BLaER1 (cell line): ENCODE measurements at regions not wholly inside any gene's neighbourhood (a gene's known extent, or its start where the extent isn't known, plus 50 kb on each side); places are given as distances from the start of the nearest gene placed in this dataset.
A peak's percentile ranks its signal among the peaks of the same experiment; 100 is the strongest.

Experiments
- H3K27ac ChIP-seq: shearing (Covaris generic); formaldehyde crosslinking; 2 replicates; pipeline ENCODE4 v1.8.1; 2022
- H3K27me3 ChIP-seq: shearing (Covaris generic); formaldehyde crosslinking; 2 replicates; pipeline ENCODE4 v1.8.1; 2022
- H3K36me3 ChIP-seq: shearing (Covaris generic); formaldehyde crosslinking; 2 replicates; pipeline ENCODE4 v1.8.1; 2022
- H3K4me1 ChIP-seq: shearing (Covaris generic); formaldehyde crosslinking; 2 replicates; pipeline ENCODE4 v1.8.1; 2022
- H3K4me2 ChIP-seq: shearing (Covaris generic); formaldehyde crosslinking; 2 replicates; pipeline ENCODE4 v1.8.1; 2022
- H3K4me3 ChIP-seq: shearing (Covaris generic); formaldehyde crosslinking; 2 replicates; pipeline ENCODE4 v1.8.1; 2022
- H3K9ac ChIP-seq: shearing (Covaris generic); formaldehyde crosslinking; 2 replicates; pipeline ENCODE4 v1.8.1; 2022
- H3K9me3 ChIP-seq: shearing (Covaris generic); formaldehyde crosslinking; 2 replicates; pipeline ENCODE4 v1.8.1; 2022
- H4K20me1 ChIP-seq: shearing (Covaris generic); formaldehyde crosslinking; 2 replicates; pipeline ENCODE4 v1.8.1; 2022
- Cebpa-rat ChIP-seq: shearing (Covaris generic); IDR thresholded peaks from 2 replicates; pipeline ENCODE4 v1.8.1; 2022

GRCh38 chr10:28190196-28190595 lies 112.7 kb downstream of the MPP7 start:
- Histone ChIP-seq H3K27ac (no peak overlapping the region), H3K4me3 (no peak overlapping the region), H3K9ac (no peak overlapping the region), H3K27me3 (no peaks in the 10 kb centered on the region), H3K4me1 (no peaks in the 10 kb centered on the region), H3K9me3 (no peaks in the 10 kb centered on the region), H3K4me2 (no peak overlapping the region), H3K36me3 (no peaks in the 10 kb centered on the region), H4K20me1 (no peaks in the 10 kb centered on the region)
- no peak for TF ChIP-seq Cebpa-rat

DNA sequence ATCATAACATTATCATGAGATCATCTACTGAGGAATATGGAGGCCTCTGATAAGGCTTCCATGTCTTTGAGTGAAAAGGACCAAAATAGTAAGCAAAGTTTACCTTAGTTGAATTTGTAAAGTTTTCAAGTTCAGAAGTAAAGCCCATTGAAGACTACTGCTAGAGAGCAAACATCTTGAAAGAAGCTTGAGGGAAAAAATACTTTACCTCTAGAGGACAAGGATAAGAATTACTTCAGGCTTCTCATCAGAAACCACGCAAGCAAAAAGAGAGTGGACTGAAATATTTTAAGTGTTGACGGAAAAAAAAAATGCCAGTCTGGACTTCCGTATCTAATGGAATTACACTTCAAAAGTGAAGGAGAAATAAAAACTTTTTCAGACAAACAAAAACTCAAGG lies 114.3 kb downstream of the MPP7 start:
- H3K4me1 ChIP-seq: no peaks in the 10 kb centered on the region
- H3K4me3 ChIP-seq: no peak overlapping the region
- H3K27me3 ChIP-seq: no peaks in the 10 kb centered on the region
- no peak overlapping the region for H3K4me2 ChIP-seq
- H3K9ac ChIP-seq: no peak overlapping the region
- no peak for TF ChIP-seq Cebpa-rat
- no peaks in the 10 kb centered on the region for H3K9me3 ChIP-seq
- no peaks in the 10 kb centered on the region for H4K20me1 ChIP-seq
- H3K36me3 ChIP-seq: no peaks in the 10 kb centered on the region
- no peak overlapping the region for H3K27ac ChIP-seq

GRCh38 chr10:28186887-28187578 lies 115.8 kb downstream of the MPP7 start:
- Histone ChIP-seq H3K4me1 (peaks cover 4% of the 10 kb centered on the region), H3K9ac (no peak overlapping the region), H3K4me2 (no peak overlapping the region), H4K20me1 (no peaks in the 10 kb centered on the region), H3K27me3 (no peaks in the 10 kb centered on the region), H3K9me3 (no peaks in the 10 kb centered on the region), H3K36me3 (no peaks in the 10 kb centered on the region), H3K4me3 (no peak overlapping the region), H3K27ac (no peak overlapping the region)
- TF ChIP-seq Cebpa-rat: no peak

GRCh38 chr10:28186461-28186860 lies 116.4 kb downstream of the MPP7 start:
- no peak for TF ChIP-seq Cebpa-rat
- no peaks in the 10 kb centered on the region for H3K9me3 ChIP-seq

DNA sequence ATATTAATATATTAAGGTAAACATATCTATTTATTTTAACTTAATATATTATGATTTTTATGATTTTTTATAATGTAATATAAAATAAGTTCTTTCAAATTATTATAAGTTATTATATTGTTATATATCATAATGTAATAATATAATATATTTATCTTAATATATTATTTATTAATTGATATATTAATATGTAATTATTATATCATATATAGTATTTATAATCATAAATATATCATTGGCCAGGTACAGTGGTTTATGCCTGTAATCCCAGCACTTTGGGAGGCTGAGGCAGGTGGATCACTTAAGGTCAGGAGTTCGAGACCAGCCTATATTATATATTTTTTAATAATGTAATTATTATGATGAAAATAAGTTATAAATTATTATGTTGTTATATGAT lies 118.1 kb downstream of the MPP7 start:
- no peaks in the 10 kb centered on the region for H4K20me1 ChIP-seq
- TF ChIP-seq Cebpa-rat: no peak

More at GRCh38 chr10:28186461-28186860, 116.4 kb downstream of the MPP7 start:
- no peaks in the 10 kb centered on the region for H3K36me3 ChIP-seq
- H3K4me1 ChIP-seq: peaks cover 10% of the 10 kb centered on the region
- H3K4me2 ChIP-seq: no peak overlapping the region
- H3K9ac ChIP-seq: no peak overlapping the region
- H4K20me1 ChIP-seq: no peaks in the 10 kb centered on the region
- H3K27me3 ChIP-seq: no peaks in the 10 kb centered on the region
- no peak overlapping the region for H3K27ac ChIP-seq
- no peak overlapping the region for H3K4me3 ChIP-seq

GRCh38 chr10:28181478-28182096 lies 121.3 kb downstream of the MPP7 start:
- H3K27me3 ChIP-seq: no peaks in the 10 kb centered on the region
- H3K4me3 ChIP-seq: no peak overlapping the region
- H3K36me3 ChIP-seq: no peaks in the 10 kb centered on the region
- no peaks in the 10 kb centered on the region for H4K20me1 ChIP-seq
- H3K4me1 ChIP-seq: peaks cover 45% of the 10 kb centered on the region
- H3K4me2 ChIP-seq: peak overlapping the region; percentile 67
- peak overlapping the region; percentile 12; the same call in 1 of the 2 replicates for H3K9ac ChIP-seq
- no peak for TF ChIP-seq Cebpa-rat
- 0 out of 2 replicates have a peak overlapping the region, but pooled peaks have one; percentile 9 for H3K27ac ChIP-seq
- H3K9me3 ChIP-seq: no peaks in the 10 kb centered on the region

More for the DNA sequence above, 118.1 kb downstream of the MPP7 start:
- Histone ChIP-seq H3K4me3 (no peak overlapping the region), H3K36me3 (no peaks in the 10 kb centered on the region), H3K9me3 (no peaks in the 10 kb centered on the region), H3K27me3 (no peaks in the 10 kb centered on the region), H3K9ac (no peak overlapping the region), H3K4me1 (peaks cover 27% of the 10 kb centered on the region), H3K27ac (no peak overlapping the region), H3K4me2 (no peak overlapping the region)

DNA sequence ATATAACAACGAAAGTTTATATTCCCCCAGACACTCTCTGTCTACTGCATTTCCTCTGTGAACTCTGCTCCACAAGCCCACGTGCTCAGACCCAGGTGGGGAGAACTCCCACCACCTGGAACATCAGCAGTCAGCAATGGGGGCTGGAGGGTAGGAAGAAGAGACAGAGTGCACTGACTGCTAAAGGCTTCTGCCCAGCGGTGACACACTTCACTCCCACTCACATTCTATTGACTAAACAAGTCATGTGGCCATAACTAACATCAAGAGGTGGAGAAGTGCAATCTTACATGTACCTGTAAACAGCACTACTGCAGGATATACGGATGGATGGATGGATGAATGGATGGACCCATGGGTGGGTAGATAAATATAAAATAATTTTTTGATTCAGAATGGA lies 122.2 kb downstream of the MPP7 start:
- Histone ChIP-seq H3K27ac (0 out of 2 replicates have a peak overlapping the region, but pooled peaks have one; percentile 19), H3K27me3 (no peaks in the 10 kb centered on the region), H3K4me3 (no peak overlapping the region), H3K9me3 (no peaks in the 10 kb centered on the region), H3K9ac (no peak overlapping the region), H3K36me3 (no peaks in the 10 kb centered on the region), H3K4me2 (peak overlapping the region; percentile 2; the same call in 1 of the 2 replicates), H4K20me1 (no peaks in the 10 kb centered on the region), H3K4me1 (peaks cover 45% of the 10 kb centered on the region)
- no peak for TF ChIP-seq Cebpa-rat

DNA sequence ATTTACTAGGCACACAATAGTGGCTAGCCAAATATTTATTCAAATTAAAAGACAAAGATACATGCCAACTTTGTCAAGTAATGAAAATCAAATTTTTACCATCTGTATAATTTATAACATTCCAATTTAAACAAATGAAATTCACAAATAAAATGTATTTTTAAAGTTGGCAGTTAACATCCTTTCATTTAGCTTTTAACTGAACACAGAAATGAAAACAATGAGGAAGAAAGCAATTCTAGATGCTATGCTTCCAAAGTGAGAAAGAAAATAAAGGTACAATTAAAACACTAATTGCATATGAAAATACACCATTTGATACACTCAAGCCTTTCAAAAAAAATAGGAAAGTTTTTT lies 123.1 kb downstream of the MPP7 start:
- Histone ChIP-seq H3K9me3 (no peaks in the 10 kb centered on the region), H3K4me1 (peaks cover 45% of the 10 kb centered on the region), H3K9ac (no peak overlapping the region), H3K36me3 (no peaks in the 10 kb centered on the region), H3K4me2 (no peak overlapping the region), H4K20me1 (no peaks in the 10 kb centered on the region), H3K27ac (no peak overlapping the region), H3K27me3 (no peaks in the 10 kb centered on the region), H3K4me3 (no peak overlapping the region)
- TF ChIP-seq Cebpa-rat: no peak

DNA sequence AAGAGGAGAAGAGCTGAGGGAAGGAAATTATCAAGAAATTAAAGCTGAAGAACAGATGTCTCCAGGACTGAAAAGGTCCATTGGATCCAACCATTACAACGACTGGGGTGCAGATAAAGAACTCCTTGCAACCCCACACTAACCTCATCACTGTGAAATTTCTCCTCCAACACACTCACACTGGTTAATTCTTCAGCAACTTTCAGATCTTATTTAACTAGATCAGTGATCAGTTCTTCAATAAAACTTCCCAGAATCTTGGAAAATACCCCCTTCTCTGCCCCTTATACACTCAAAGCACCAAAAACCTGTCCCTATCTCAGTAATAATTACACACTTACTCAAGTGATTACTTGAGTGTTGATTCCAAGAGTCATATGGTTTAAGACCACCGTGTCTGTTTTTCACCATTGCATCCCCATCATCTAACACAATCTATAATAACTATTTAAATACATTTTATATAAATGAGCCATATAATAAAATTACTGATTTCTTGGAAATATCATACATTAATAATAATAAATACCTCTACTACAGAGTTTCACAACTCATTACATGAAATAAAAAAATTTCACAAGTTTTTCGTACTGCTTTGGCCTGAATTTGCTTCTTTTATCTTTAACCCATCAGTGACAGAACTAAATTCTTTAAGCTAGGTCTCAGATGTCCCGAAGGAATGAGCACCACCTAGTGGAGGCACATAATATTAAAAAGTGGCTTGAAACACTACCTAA lies 123.7 kb downstream of the MPP7 start:
- Histone ChIP-seq H4K20me1 (no peaks in the 10 kb centered on the region), H3K36me3 (no peaks in the 10 kb centered on the region), H3K27ac (peak overlapping the region; percentile 61), H3K4me1 (peaks cover 45% of the 10 kb centered on the region), H3K9ac (no peak overlapping the region), H3K4me2 (peak overlapping the region; percentile 73), H3K27me3 (no peaks in the 10 kb centered on the region), H3K4me3 (no peak overlapping the region), H3K9me3 (no peaks in the 10 kb centered on the region)
- no peak for TF ChIP-seq Cebpa-rat
